Liver (tissue), 8 donors: ENCODE measurements at regions not wholly inside any gene's neighbourhood (a gene's known extent, or its start where the extent isn't known, plus 50 kb on each side); places are given as distances from the start of the nearest gene placed in this dataset.

Experiments
- DNase-seq: peaks from one replicate; pipeline ENCODE4 v3.0.0-alpha.2; 2017; ENCODE audit warnings: low spot score
- H3K27ac ChIP-seq, 2 donors: one replicate each; pipeline ENCODE4 v1.7.0; 2013; ENCODE audit warnings: inconsistent platforms in 2 of 2, low read length in 2 of 2, control low read depth in 1 of 2, low read depth in 1 of 2, mild to moderate bottlenecking in 1 of 2
- H3K27me3 ChIP-seq, 4 donors: one replicate each; pipeline versions ENCODE4 v1.6.1 to v1.7.0; 2013; ENCODE audit warnings: low read length in 3 of 4, inconsistent platforms in 1 of 4, mild to moderate bottlenecking in 1 of 4, moderate library complexity in 1 of 4; ENCODE audit not compliant: control insufficient read depth in 4 of 4, insufficient read depth in 4 of 4
- H3K36me3 ChIP-seq, 4 donors: one replicate each; pipeline versions ENCODE4 v1.6.1 to v1.7.0; 2013; ENCODE audit warnings: low read length in 3 of 4, mild to moderate bottlenecking in 3 of 4, low read depth in 1 of 4, moderate library complexity in 1 of 4; ENCODE audit not compliant: control insufficient read depth in 4 of 4, insufficient read depth in 3 of 4
- H3K4me1 ChIP-seq, 4 donors: one replicate each; pipeline versions ENCODE4 v1.6.1 to v1.7.0; 2013; ENCODE audit warnings: low read length in 3 of 4, mild to moderate bottlenecking in 3 of 4, moderate library complexity in 1 of 4; ENCODE audit not compliant: control insufficient read depth in 4 of 4, insufficient read depth in 4 of 4
- H3K4me3 ChIP-seq, 3 donors: one replicate each; pipeline versions ENCODE4 v1.6.1 to v1.7.0; 2013; ENCODE audit warnings: low read length in 3 of 3, control low read depth in 1 of 3, low read depth in 1 of 3, mild to moderate bottlenecking in 1 of 3
- H3K9ac ChIP-seq, 2 donors: one replicate each; pipeline ENCODE4 v1.7.0; 2013; ENCODE audit warnings: low read length in 2 of 2, mild to moderate bottlenecking in 2 of 2, moderate library complexity in 2 of 2, control low read depth in 1 of 2, low read depth in 1 of 2
- H3K9me3 ChIP-seq, 4 donors: one replicate each; pipeline versions ENCODE4 v1.6.1 to v1.7.0; 2013; ENCODE audit warnings: low read length in 3 of 4; ENCODE audit not compliant: control insufficient read depth in 4 of 4
- ATF3 ChIP-seq: IDR thresholded peaks from 2 replicates; pipeline ENCODE4 v1.6.1; 2016; ENCODE audit warnings: antibody characterized with exemption
- CTCF ChIP-seq: fragments of 150-350 bp; IDR thresholded peaks from 2 replicates; pipeline ENCODE4 v1.5.1; 2017; ENCODE audit warnings: improper control_type of control experiment, low read depth, low read length; ENCODE audit not compliant: missing input control
- EGR1 ChIP-seq, 2 donors: IDR thresholded peaks; 2 replicates each; pipeline ENCODE4 v1.6.1; 2016 to 2018; ENCODE audit warnings: antibody characterized with exemption in 2 of 2, low read depth in 2 of 2
- FOXA1 ChIP-seq: IDR thresholded peaks from 2 replicates; pipeline ENCODE4 v1.6.1; 2016; ENCODE audit warnings: antibody characterized with exemption
- FOXA2 ChIP-seq: IDR thresholded peaks from 2 replicates; pipeline ENCODE4 v1.6.1; 2016; ENCODE audit warnings: antibody characterized with exemption
- GABPA ChIP-seq, 2 donors: IDR thresholded peaks in 1 of 2; conservative IDR thresholded peaks in 1 of 2; 2 replicates each; pipeline ENCODE4 v1.6.1; 2016; ENCODE audit warnings: antibody characterized with exemption in 2 of 2, mild to moderate bottlenecking in 1 of 2, moderate library complexity in 1 of 2
- HNF4A ChIP-seq, 2 donors: conservative IDR thresholded peaks; 2 replicates each; pipeline ENCODE4 v1.6.1; 2016; ENCODE audit warnings: antibody characterized with exemption in 2 of 2, mild to moderate bottlenecking in 2 of 2
- HNF4G ChIP-seq: IDR thresholded peaks from 2 replicates; pipeline ENCODE4 v1.6.1; 2016; ENCODE audit warnings: antibody characterized with exemption
- JUND ChIP-seq, 2 donors: IDR thresholded peaks; 2 replicates each; pipeline ENCODE4 v1.6.1; 2016; ENCODE audit warnings: antibody characterized with exemption in 2 of 2
- NR2F2 ChIP-seq: IDR thresholded peaks from 2 replicates; pipeline ENCODE4 v1.6.1; 2016; ENCODE audit warnings: antibody characterized with exemption
- RAD21 ChIP-seq, 2 donors: IDR thresholded peaks; 2 replicates each; pipeline ENCODE4 v1.6.1; 2016; ENCODE audit warnings: antibody characterized with exemption in 2 of 2, mild to moderate bottlenecking in 2 of 2
- RXRA ChIP-seq, 2 donors: IDR thresholded peaks; 2 replicates each; pipeline ENCODE4 v1.6.1; 2017 to 2018; ENCODE audit warnings: antibody characterized with exemption in 2 of 2, mild to moderate bottlenecking in 1 of 2
- SP1 ChIP-seq: IDR thresholded peaks from 2 replicates; pipeline ENCODE4 v1.6.1; 2018; ENCODE audit warnings: antibody characterized with exemption, mild to moderate bottlenecking
- TAF1 ChIP-seq: conservative IDR thresholded peaks from 2 replicates; pipeline ENCODE4 v1.6.1; 2016; ENCODE audit warnings: antibody characterized with exemption, mild to moderate bottlenecking
- YY1 ChIP-seq: IDR thresholded peaks from 2 replicates; pipeline ENCODE4 v1.6.1; 2016; ENCODE audit warnings: antibody characterized with exemption, mild to moderate bottlenecking
- WGBS: extraction: QIAGEN DNeasy Blood & Tissue Kit; methylation state at CpG from one replicate; pipeline ENCODE4 v1.1.7; 2013; 5-methylcytosine and 5-hydroxymethylcytosine counted together
- TF ChIP-seq, protein P1 (sequence below): IDR thresholded peaks from 2 replicates; pipeline ENCODE4 v1.6.1; 2016; ENCODE audit warnings: antibody characterized with exemption
- TF ChIP-seq, protein P2 (sequence below): IDR thresholded peaks from 2 replicates; pipeline ENCODE4 v1.6.1; 2016; ENCODE audit warnings: antibody characterized with exemption, mild to moderate bottlenecking
- donor health status: healthy.
- donor health status: healthy.
- donor health status: healthy.
- donor health status: healthy.
- donor health status: healthy.

DNA sequence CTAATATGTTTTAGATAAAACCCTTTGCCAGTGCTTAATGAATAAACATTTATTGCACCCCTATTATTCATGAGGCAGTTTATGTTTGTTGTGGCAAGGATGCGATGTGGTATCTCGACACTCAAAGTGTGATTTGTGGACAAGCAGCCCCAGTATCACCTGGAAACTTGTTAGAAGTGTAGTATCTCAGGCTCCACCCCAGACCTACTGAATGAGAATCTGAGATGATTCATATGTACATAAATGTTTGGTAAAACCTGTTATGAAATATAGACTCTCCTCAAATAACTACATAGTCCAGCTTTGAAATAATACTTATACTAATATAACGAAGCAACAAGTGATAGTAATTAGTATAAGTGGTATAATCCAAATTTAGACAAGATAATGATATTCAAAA lies 914.8 kb downstream of the TUSC7 start:
- TF ChIP-seq, protein P1, sequence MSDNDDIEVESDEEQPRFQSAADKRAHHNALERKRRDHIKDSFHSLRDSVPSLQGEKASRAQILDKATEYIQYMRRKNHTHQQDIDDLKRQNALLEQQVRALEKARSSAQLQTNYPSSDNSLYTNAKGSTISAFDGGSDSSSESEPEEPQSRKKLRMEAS, result no peak
- no peak for TF ChIP-seq ATF3
- no peak for TF ChIP-seq CTCF
- TF ChIP-seq GABPA (IDR thresholded peaks at IDR 0.05 in 1 of 2, conservative IDR thresholded peaks at IDR 0.05 in 1 of 2), result no peak
- TF ChIP-seq EGR1 (IDR thresholded peaks at IDR 0.05; ENCODE audit: low read depth in 2 of 2), result no peak
- no peak for TF ChIP-seq JUND (IDR thresholded peaks at IDR 0.05)
- TF ChIP-seq YY1, result no peak
- no peak for TF ChIP-seq FOXA2
- TF ChIP-seq HNF4G, result no peak
- TF ChIP-seq NR2F2, result no peak
- TF ChIP-seq, protein P2, sequence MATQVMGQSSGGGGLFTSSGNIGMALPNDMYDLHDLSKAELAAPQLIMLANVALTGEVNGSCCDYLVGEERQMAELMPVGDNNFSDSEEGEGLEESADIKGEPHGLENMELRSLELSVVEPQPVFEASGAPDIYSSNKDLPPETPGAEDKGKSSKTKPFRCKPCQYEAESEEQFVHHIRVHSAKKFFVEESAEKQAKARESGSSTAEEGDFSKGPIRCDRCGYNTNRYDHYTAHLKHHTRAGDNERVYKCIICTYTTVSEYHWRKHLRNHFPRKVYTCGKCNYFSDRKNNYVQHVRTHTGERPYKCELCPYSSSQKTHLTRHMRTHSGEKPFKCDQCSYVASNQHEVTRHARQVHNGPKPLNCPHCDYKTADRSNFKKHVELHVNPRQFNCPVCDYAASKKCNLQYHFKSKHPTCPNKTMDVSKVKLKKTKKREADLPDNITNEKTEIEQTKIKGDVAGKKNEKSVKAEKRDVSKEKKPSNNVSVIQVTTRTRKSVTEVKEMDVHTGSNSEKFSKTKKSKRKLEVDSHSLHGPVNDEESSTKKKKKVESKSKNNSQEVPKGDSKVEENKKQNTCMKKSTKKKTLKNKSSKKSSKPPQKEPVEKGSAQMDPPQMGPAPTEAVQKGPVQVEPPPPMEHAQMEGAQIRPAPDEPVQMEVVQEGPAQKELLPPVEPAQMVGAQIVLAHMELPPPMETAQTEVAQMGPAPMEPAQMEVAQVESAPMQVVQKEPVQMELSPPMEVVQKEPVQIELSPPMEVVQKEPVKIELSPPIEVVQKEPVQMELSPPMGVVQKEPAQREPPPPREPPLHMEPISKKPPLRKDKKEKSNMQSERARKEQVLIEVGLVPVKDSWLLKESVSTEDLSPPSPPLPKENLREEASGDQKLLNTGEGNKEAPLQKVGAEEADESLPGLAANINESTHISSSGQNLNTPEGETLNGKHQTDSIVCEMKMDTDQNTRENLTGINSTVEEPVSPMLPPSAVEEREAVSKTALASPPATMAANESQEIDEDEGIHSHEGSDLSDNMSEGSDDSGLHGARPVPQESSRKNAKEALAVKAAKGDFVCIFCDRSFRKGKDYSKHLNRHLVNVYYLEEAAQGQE, result no peak
- H3K27me3 ChIP-seq, result peaks cover 0 to 3% (median 0%) of the 10 kb centered on the region in 4 donors
- no peak overlapping the region for H3K27ac ChIP-seq

DNA sequence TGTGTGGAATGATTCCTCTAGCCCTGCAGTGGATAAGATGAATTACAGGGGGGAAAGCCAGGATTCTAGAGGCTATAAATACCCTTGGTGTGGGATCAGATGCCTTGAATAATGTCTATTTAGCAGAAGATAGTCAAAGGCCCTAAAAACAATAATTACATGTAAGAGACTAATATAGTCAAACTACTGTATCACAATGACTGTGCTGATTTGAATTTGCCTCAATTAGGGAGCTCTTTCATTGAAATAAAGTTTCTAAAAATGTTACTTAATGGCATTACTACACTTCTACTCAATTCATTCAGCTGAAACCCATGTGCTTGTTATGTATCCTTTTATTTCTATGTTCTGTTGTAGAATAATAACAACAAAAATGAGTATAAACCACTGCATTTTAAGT lies 915.6 kb downstream of the TUSC7 start:
- Histone ChIP-seq H3K4me3 (no peak overlapping the region), H3K27me3 (peaks cover 0 to 3% (median 0%) of the 10 kb centered on the region in 4 donors), H3K9ac (no peak overlapping the region), H3K9me3 (no peaks in the 10 kb centered on the region), H3K4me1 (no peaks in the 10 kb centered on the region), H3K27ac (no peak overlapping the region), H3K36me3 (no peaks in the 10 kb centered on the region)
- no peak for DNase-seq
- TF ChIP-seq HNF4A (conservative IDR thresholded peaks at IDR 0.05) (no peak), CTCF (no peak), HNF4G (no peak), FOXA1 (no peak), FOXA2 (no peak), SP1 (no peak), TAF1 (no peak), NR2F2 (no peak), GABPA (IDR thresholded peaks at IDR 0.05 in 1 of 2, conservative IDR thresholded peaks at IDR 0.05 in 1 of 2) (no peak), ATF3 (no peak), EGR1 (IDR thresholded peaks at IDR 0.05; ENCODE audit: low read depth in 2 of 2) (no peak), YY1 (no peak), RXRA (IDR thresholded peaks at IDR 0.05) (no peak), RAD21 (IDR thresholded peaks at IDR 0.05) (no peak), JUND (IDR thresholded peaks at IDR 0.05) (no peak)
- TF ChIP-seq, protein P2, result no peak
- TF ChIP-seq, protein P1, result no peak

More for the DNA sequence above, 914.8 kb downstream of the TUSC7 start:
- WGBS, result 70% methylated on average over 3 of the region's 3 CpGs
- H3K4me1 ChIP-seq, result no peaks in the 10 kb centered on the region
- no peak overlapping the region for H3K9ac ChIP-seq
- no peaks in the 10 kb centered on the region for H3K9me3 ChIP-seq
- H3K4me3 ChIP-seq, result no peak overlapping the region
- no peaks in the 10 kb centered on the region for H3K36me3 ChIP-seq
- DNase-seq, result no peak
